Peyer's patch (tissue), 4 donors: ENCODE measurements at regions not wholly inside any gene's neighbourhood (a gene's known extent, or its start where the extent isn't known, plus 50 kb on each side); places are given as distances from the start of the nearest gene placed in this dataset.

Source experiments
- DNase-seq, 3 donors: peaks; one replicate each; pipeline ENCODE4 v3.0.0-alpha.2; 2017 to 2019
- H3K27ac ChIP-seq, 4 donors: fragments of 200-600 bp; sonication (generic); one replicate each; pipeline ENCODE4 v1.5.1; 2016 to 2019
- H3K27me3 ChIP-seq, 2 donors: fragments of 200-600 bp; sonication (generic); one replicate each; pipeline ENCODE4 v1.5.1; 2019
- H3K36me3 ChIP-seq, 3 donors: fragments of 200-600 bp; sonication (generic); one replicate each; pipeline ENCODE4 v1.5.1; 2016 to 2019
- H3K4me1 ChIP-seq, 4 donors: fragments of 200-600 bp; sonication (generic); one replicate each; pipeline ENCODE4 v1.5.1; 2016 to 2019
- H3K4me3 ChIP-seq, 4 donors: fragments of 200-600 bp; sonication (generic); 1 replicate in 3 of 4; 2 replicates in 1 of 4; pipeline ENCODE4 v1.5.1; 2016 to 2019; ENCODE audit warnings: mild to moderate bottlenecking in 1 of 4
- H3K9me3 ChIP-seq, 4 donors: fragments of 200-600 bp; sonication (generic); one replicate each; pipeline ENCODE4 v1.5.1; 2016 to 2019; ENCODE audit warnings: mild to moderate bottlenecking in 1 of 4
- CTCF ChIP-seq, 6 experiments: fragments of 450-650 bp in 4 of 6; fragments of 200-600 bp in 2 of 6; sonication (generic) in 1 of 6; IDR thresholded peaks; one replicate each; pipeline ENCODE4 v1.5.1; 2017 to 2019; ENCODE audit warnings: antibody characterized with exemption in 6 of 6, mild to moderate bottlenecking in 3 of 6, moderate library complexity in 1 of 6
- POLR2A ChIP-seq, 2 donors: fragments of 450-650 bp; IDR thresholded peaks; one replicate each; pipeline ENCODE4 v1.5.1; 2017; ENCODE audit warnings: antibody characterized with exemption in 2 of 2, mild to moderate bottlenecking in 2 of 2, moderate library complexity in 2 of 2

- H3K4me3 ChIP-seq = no peak overlapping the region
- TF ChIP-seq CTCF (IDR thresholded peaks at IDR 0.05) (no peak), POLR2A (IDR thresholded peaks at IDR 0.05) (no peak)
- no peak for DNase-seq
- no peaks in the 10 kb centered on the region for H3K4me1 ChIP-seq
- no peaks in the 10 kb centered on the region for H3K36me3 ChIP-seq
- H3K27me3 ChIP-seq = no peaks in the 10 kb centered on the region
- no peak overlapping the region for H3K27ac ChIP-seq
- H3K9me3 ChIP-seq = no peaks in the 10 kb centered on the region
Measured at GRCh38 chr15:29529043-29529442, 259.4 kb upstream of the NSMCE3 start.

GRCh38 chr15:29528276-29528675 is 258.7 kb upstream of the NSMCE3 start:
- no peak for DNase-seq
- Histone ChIP-seq H3K9me3 (no peaks in the 10 kb centered on the region), H3K4me1 (no peaks in the 10 kb centered on the region), H3K4me3 (no peak overlapping the region), H3K36me3 (no peaks in the 10 kb centered on the region), H3K27me3 (no peaks in the 10 kb centered on the region), H3K27ac (no peak overlapping the region)
- TF ChIP-seq POLR2A (IDR thresholded peaks at IDR 0.05) (no peak), CTCF (IDR thresholded peaks at IDR 0.05) (no peak)

GRCh38 chr15:29526802-29527201 is 257.2 kb upstream of the NSMCE3 start:
- Histone ChIP-seq H3K27ac (no peak overlapping the region), H3K4me1 (no peaks in the 10 kb centered on the region), H3K27me3 (no peaks in the 10 kb centered on the region), H3K9me3 (no peaks in the 10 kb centered on the region), H3K36me3 (no peaks in the 10 kb centered on the region), H3K4me3 (no peak overlapping the region)
- DNase-seq = no peak
- no peak for TF ChIP-seq CTCF (IDR thresholded peaks at IDR 0.05)
- no peak for TF ChIP-seq POLR2A (IDR thresholded peaks at IDR 0.05)

GRCh38 chr15:29522373-29523276 is 253.0 kb upstream of the NSMCE3 start:
- DNase-seq = no peak
- no peak for TF ChIP-seq CTCF (IDR thresholded peaks at IDR 0.05)
- TF ChIP-seq POLR2A (IDR thresholded peaks at IDR 0.05) = no peak

GRCh38 chr15:29518442-29518841 is 248.8 kb upstream of the NSMCE3 start:
- no peak overlapping the region for H3K4me3 ChIP-seq

More at GRCh38 chr15:29522373-29523276, 253.0 kb upstream of the NSMCE3 start:
- H3K9me3 ChIP-seq = no peaks in the 10 kb centered on the region
- no peaks in the 10 kb centered on the region for H3K4me1 ChIP-seq
- no peaks in the 10 kb centered on the region for H3K36me3 ChIP-seq
- H3K27me3 ChIP-seq = no peaks in the 10 kb centered on the region
- H3K27ac ChIP-seq = no peak overlapping the region
- H3K4me3 ChIP-seq = no peak overlapping the region

More at GRCh38 chr15:29518442-29518841, 248.8 kb upstream of the NSMCE3 start:
- TF ChIP-seq POLR2A (IDR thresholded peaks at IDR 0.05) (no peak), CTCF (IDR thresholded peaks at IDR 0.05) (no peak)
- H3K36me3 ChIP-seq = no peaks in the 10 kb centered on the region
- no peaks in the 10 kb centered on the region for H3K27me3 ChIP-seq
- DNase-seq = no peak
- no peak overlapping the region for H3K27ac ChIP-seq
- H3K9me3 ChIP-seq = no peaks in the 10 kb centered on the region
- no peaks in the 10 kb centered on the region for H3K4me1 ChIP-seq
